ENCODE measurements at regions not wholly inside any gene's neighbourhood (a gene's known extent, or its start where the extent isn't known, plus 50 kb on each side); places are given as distances from the start of the nearest gene placed in this dataset.
A peak's percentile ranks its signal among the peaks of the same experiment; 100 is the strongest.

DNA sequence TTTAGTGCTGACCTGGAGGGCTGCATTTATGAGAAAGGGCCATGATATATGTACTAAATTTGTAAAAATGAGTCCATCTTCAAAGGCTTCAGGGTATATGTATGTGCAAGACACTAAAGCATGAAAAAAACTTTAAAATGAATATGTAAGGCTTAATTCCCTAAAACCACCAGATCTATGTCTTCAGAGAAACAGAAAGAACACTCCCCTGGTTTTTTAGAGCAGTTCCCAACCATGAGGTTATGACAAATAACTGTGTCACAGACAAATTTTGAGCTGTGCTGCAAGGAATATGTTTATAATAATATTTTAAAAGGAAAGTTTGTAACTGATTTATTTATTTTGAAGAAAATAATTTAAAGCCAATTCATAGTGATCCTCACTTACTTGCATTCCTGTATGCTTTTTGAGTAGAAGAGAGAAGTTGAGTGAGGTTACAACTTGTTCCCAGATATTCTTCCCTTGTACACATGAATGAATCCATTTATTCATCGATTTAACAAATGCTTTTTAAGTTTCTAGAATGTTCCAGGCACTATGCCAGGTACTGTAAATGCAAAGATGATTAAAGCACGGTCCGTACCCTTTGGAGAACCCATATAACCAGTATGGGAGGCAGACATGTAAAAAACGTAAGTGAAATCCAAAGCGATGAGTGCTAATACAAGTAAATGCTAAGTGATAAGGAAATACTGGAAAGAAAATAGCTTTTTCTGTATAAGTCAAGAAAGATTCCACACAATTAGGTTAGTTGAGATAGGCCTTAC lies 295.2 kb upstream of the DIAPH2 start:
- H3K9me3 ChIP-seq (ENCODE audit: insufficient read depth, low read depth, low read length) = no peaks in the 10 kb centered on the region
- no peak overlapping the region for H3K27ac ChIP-seq (ENCODE audit: low read depth, low read length)
- WGBS = 77% methylated on average over 5 of the region's 5 CpGs
- H3K4me1 ChIP-seq (ENCODE audit: insufficient read depth, low read length) = no peaks in the 10 kb centered on the region
- H3K4me3 ChIP-seq (ENCODE audit: low read length) = no peak overlapping the region
- H3K27me3 ChIP-seq (ENCODE audit: insufficient read depth, low read length) = no peaks in the 10 kb centered on the region
- H3K9ac ChIP-seq (ENCODE audit: low read depth, low read length) = no peak overlapping the region
- H3K36me3 ChIP-seq (ENCODE audit: insufficient read depth, low read length) = no peaks in the 10 kb centered on the region

DNA sequence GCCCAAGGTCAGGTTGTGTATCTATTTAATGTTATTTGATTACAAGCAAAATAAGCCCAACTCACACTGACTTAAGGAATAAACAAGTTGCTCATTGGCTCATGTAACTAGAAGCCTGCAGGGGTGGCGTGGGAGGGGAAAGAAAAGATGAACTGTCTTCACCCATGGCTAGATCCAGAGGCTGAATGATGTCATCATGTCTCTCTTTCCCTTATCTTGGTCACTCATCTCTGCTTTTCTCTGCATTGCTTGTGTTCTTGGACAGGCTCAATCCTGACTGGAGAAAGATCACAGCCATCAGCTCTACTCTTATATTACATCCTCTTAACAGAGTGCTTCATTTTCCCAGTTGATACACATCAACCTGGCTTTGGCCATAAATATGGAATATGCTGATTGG lies 290.0 kb upstream of the DIAPH2 start:
- WGBS = 83% methylated on average over 1 of the region's 1 CpG
- H3K36me3 ChIP-seq (ENCODE audit: insufficient read depth, low read length) = no peaks in the 10 kb centered on the region
- no peak overlapping the region for H3K27ac ChIP-seq (ENCODE audit: low read depth, low read length)
- no peaks in the 10 kb centered on the region for H3K9me3 ChIP-seq (ENCODE audit: insufficient read depth, low read depth, low read length)
- H3K9ac ChIP-seq (ENCODE audit: low read depth, low read length) = no peak overlapping the region
- no peaks in the 10 kb centered on the region for H3K27me3 ChIP-seq (ENCODE audit: insufficient read depth, low read length)
- H3K4me3 ChIP-seq (ENCODE audit: low read length) = no peak overlapping the region
- H3K4me1 ChIP-seq (ENCODE audit: insufficient read depth, low read length) = no peaks in the 10 kb centered on the region

DNA sequence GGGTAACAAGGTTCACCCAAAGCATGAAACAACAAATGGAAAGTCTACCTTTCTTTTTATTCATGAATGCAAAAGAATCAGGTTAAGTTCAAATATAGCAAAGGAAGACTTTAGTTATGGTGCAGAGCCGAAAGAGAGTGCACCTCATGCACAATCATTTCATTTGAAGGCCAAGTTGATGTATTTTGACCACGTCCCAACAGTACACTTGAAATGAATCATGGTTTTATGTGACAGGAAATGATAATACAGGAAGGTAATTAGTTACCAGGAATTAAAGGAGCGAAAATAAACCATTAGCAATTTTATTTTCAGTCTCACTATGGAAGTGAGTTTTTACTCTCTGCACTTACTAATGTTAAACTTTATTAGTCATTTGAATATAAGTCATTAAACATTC lies 281.2 kb upstream of the DIAPH2 start:
- H3K4me3 ChIP-seq (ENCODE audit: low read length) = no peak overlapping the region
- 50% methylated on average over 2 of the region's 3 CpGs for WGBS

DNA sequence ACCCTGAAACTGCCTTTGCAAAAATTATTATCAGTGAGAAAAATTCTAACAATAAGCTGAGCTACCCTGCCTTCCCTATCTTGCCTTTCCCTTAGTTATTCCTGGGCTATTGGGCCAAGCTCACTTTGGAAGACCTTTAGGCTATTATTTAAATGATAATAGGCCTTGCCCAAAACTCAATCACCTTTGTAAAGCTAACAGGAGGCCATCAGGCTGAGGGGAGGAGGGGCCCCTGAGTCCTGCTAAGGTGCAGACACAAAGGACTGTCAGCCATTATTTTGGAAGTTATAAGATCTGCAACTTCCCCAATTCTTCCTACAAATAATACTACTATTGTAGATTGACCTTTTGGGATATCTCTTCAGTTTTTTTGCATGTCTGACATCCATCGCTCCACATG lies 278.8 kb upstream of the DIAPH2 start:
- H3K9ac ChIP-seq (ENCODE audit: low read depth, low read length) = no peak overlapping the region
- no peaks in the 10 kb centered on the region for H3K36me3 ChIP-seq (ENCODE audit: insufficient read depth, low read length)
- WGBS = 89% methylated on average over 1 of the region's 1 CpG
- no peaks in the 10 kb centered on the region for H3K9me3 ChIP-seq (ENCODE audit: insufficient read depth, low read depth, low read length)
- no peaks in the 10 kb centered on the region for H3K27me3 ChIP-seq (ENCODE audit: insufficient read depth, low read length)
- H3K4me3 ChIP-seq (ENCODE audit: low read length) = no peak overlapping the region
- peak overlapping the region; percentile 41; the same call in 1 of the 2 replicates for H3K27ac ChIP-seq (ENCODE audit: low read depth, low read length)
- H3K4me1 ChIP-seq (ENCODE audit: insufficient read depth, low read length) = peaks cover 14% of the 10 kb centered on the region; the same call in 1 of the 2 replicates

More for the DNA sequence above, 281.2 kb upstream of the DIAPH2 start:
- peaks cover 14% of the 10 kb centered on the region; the same call in 1 of the 2 replicates for H3K4me1 ChIP-seq (ENCODE audit: insufficient read depth, low read length)
- no peaks in the 10 kb centered on the region for H3K36me3 ChIP-seq (ENCODE audit: insufficient read depth, low read length)
- H3K27me3 ChIP-seq (ENCODE audit: insufficient read depth, low read length) = no peaks in the 10 kb centered on the region
- no peak overlapping the region for H3K27ac ChIP-seq (ENCODE audit: low read depth, low read length)
- H3K9ac ChIP-seq (ENCODE audit: low read depth, low read length) = no peak overlapping the region
- no peaks in the 10 kb centered on the region for H3K9me3 ChIP-seq (ENCODE audit: insufficient read depth, low read depth, low read length)

DNA sequence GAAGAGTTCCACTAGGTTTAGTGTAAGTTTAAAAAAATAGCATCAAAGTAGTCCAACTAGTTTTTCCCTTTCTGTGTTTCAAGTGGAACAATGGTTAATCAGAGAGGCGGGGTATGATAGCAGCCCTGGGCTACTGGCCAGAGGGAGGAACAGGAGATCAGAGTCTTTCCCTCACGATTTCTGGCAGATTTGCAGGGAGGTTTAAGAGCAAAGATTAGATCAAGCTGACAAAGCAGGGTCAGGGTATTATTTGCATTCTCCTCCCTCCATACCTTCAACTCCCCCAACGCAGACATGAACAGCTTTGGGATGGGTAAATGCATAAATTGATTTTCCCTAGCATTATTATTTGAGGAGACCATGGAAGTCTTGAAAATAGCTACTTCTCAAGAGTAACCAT lies 277.6 kb upstream of the DIAPH2 start:
- no peak overlapping the region for H3K27ac ChIP-seq (ENCODE audit: low read depth, low read length)

DNA sequence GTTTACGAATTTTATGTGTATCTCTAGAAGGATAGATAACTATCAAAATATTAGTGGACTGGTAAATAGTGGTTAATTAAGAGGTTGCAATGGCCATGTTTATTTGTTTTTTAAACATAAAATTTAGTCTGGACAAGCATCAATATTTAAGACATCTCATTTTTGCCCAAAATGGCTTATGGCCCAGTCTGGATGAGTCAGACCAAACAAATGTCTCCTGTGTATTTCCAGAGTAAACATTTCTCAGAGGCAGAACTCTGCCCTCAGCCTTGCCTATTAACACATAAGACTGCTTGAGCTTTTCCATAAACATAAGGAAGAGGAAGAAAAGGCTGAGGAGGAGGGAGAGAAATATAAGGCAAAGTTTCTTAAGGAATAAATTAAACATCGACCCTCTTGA lies 277.1 kb upstream of the DIAPH2 start:
- Histone ChIP-seq H3K9ac (ENCODE audit: low read depth, low read length) (no peak overlapping the region), H3K4me1 (ENCODE audit: insufficient read depth, low read length) (peaks cover 14% of the 10 kb centered on the region; the same call in 1 of the 2 replicates), H3K27me3 (ENCODE audit: insufficient read depth, low read length) (no peaks in the 10 kb centered on the region), H3K27ac (ENCODE audit: low read depth, low read length) (no peak overlapping the region), H3K4me3 (ENCODE audit: low read length) (no peak overlapping the region), H3K9me3 (ENCODE audit: insufficient read depth, low read depth, low read length) (no peaks in the 10 kb centered on the region), H3K36me3 (ENCODE audit: insufficient read depth, low read length) (no peaks in the 10 kb centered on the region)
- 100% methylated on average over 2 of the region's 2 CpGs for WGBS

More for the DNA sequence above, 277.6 kb upstream of the DIAPH2 start:
- H3K4me3 ChIP-seq (ENCODE audit: low read length) = no peak overlapping the region
- H3K4me1 ChIP-seq (ENCODE audit: insufficient read depth, low read length) = peaks cover 14% of the 10 kb centered on the region; the same call in 1 of the 2 replicates
- H3K9ac ChIP-seq (ENCODE audit: low read depth, low read length) = no peak overlapping the region
- no peaks in the 10 kb centered on the region for H3K9me3 ChIP-seq (ENCODE audit: insufficient read depth, low read depth, low read length)
- no peaks in the 10 kb centered on the region for H3K27me3 ChIP-seq (ENCODE audit: insufficient read depth, low read length)
- WGBS = 50% methylated on average over 2 of the region's 3 CpGs
- no peaks in the 10 kb centered on the region for H3K36me3 ChIP-seq (ENCODE audit: insufficient read depth, low read length)

DNA sequence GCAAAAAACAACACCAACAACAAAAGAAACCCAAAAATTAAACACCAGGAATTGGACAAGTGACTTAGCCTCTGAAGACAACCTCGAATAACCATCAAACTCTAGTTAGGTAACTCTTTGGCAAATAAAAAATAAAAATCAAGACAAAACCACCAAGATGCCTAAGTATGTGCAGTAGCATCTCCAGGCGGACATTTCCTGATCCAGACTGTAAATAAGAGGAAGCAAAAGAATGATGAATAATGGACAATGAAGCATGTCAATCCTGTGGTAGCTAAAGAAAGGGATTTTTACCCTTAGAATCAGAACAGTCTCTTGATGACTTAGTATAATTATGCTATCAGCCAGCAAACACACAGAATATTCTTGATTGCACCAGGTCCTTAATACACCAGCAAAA lies 276.7 kb upstream of the DIAPH2 start:
- Histone ChIP-seq H3K9me3 (ENCODE audit: insufficient read depth, low read depth, low read length) (no peaks in the 10 kb centered on the region), H3K4me3 (ENCODE audit: low read length) (no peak overlapping the region), H3K4me1 (ENCODE audit: insufficient read depth, low read length) (peaks cover 14% of the 10 kb centered on the region; the same call in 1 of the 2 replicates), H3K27ac (ENCODE audit: low read depth, low read length) (no peak overlapping the region), H3K9ac (ENCODE audit: low read depth, low read length) (no peak overlapping the region), H3K27me3 (ENCODE audit: insufficient read depth, low read length) (no peaks in the 10 kb centered on the region), H3K36me3 (ENCODE audit: insufficient read depth, low read length) (no peaks in the 10 kb centered on the region)
- 94% methylated on average over 2 of the region's 2 CpGs for WGBS

DNA sequence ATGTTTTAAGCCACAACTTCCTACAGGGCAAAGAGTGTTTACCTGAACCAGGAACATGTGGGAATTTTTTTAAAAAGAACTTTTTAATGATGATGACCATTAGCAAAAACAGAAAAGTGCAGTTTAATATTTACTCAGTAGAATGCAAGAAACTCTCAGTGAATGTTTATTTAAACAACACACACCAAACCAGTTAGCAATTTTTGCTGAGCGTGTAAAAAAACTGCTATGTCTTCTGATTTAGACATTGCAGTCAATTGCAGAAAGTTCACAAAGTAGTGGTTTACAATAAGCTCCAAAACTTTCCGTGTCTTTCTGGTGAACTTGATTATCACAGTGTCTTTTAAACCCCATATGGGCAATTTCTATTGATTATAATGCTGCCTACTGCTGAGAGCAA lies 273.7 kb upstream of the DIAPH2 start:
- H3K9me3 ChIP-seq (ENCODE audit: insufficient read depth, low read depth, low read length) = no peaks in the 10 kb centered on the region
- no peaks in the 10 kb centered on the region for H3K36me3 ChIP-seq (ENCODE audit: insufficient read depth, low read length)
- WGBS = 100% methylated on average over 2 of the region's 2 CpGs
- no peak overlapping the region for H3K9ac ChIP-seq (ENCODE audit: low read depth, low read length)
- no peaks in the 10 kb centered on the region for H3K27me3 ChIP-seq (ENCODE audit: insufficient read depth, low read length)
- H3K4me3 ChIP-seq (ENCODE audit: low read length) = no peak overlapping the region
- no peak overlapping the region for H3K27ac ChIP-seq (ENCODE audit: low read depth, low read length)
- H3K4me1 ChIP-seq (ENCODE audit: insufficient read depth, low read length) = peaks cover 10% of the 10 kb centered on the region; the same call in 1 of the 2 replicates

DNA sequence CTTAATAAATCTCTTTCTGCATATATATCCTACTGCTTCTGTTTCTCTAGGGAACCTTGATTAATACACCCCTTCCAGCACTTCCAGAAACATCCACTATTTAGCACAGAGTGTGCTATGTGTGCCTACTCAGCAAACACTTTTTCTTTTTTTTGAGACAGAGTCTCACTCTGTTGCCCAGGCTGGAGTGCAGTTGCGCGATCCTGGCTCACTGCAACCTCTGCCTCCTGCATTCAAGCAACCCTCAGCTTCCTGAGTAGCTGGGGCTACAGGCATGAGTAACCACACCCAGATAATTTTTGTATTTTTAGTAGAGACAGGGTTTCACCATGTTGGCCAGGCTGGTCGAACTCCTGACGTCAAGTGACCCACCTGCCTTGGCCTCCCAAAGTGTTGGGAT lies 266.9 kb upstream of the DIAPH2 start:
- Histone ChIP-seq H3K4me1 (ENCODE audit: insufficient read depth, low read length) (no peaks in the 10 kb centered on the region; the same call in 1 of the 2 replicates), H3K9me3 (ENCODE audit: insufficient read depth, low read depth, low read length) (no peaks in the 10 kb centered on the region), H3K9ac (ENCODE audit: low read depth, low read length) (no peak overlapping the region), H3K27me3 (ENCODE audit: insufficient read depth, low read length) (no peaks in the 10 kb centered on the region), H3K4me3 (ENCODE audit: low read length) (no peak overlapping the region), H3K36me3 (ENCODE audit: insufficient read depth, low read length) (no peaks in the 10 kb centered on the region), H3K27ac (ENCODE audit: low read depth, low read length) (no peak overlapping the region)
- 98% methylated on average over 4 of the region's 4 CpGs for WGBS

DNA sequence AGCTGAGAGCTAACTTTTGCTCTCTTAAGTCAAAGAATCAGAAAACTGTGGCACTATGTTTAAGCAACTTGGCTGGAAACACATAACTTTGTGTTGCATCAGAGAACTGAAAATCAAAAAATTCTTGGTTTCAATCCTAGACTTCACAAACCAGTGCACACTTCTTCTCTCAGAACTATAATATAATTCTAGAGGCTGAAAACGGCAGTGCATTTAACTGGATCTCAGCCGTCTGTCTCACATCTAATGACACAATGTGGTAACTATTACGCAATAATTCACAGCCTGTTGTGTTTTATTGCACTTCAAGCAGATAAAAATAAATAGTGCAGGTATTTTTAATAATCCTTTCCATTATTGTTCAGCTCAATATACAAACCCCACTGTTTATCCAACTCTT lies 260.6 kb upstream of the DIAPH2 start:
- H3K4me3 ChIP-seq (ENCODE audit: low read length) = no peak overlapping the region
- no peak overlapping the region for H3K27ac ChIP-seq (ENCODE audit: low read depth, low read length)
- H3K4me1 ChIP-seq (ENCODE audit: insufficient read depth, low read length) = no peaks in the 10 kb centered on the region
- H3K9ac ChIP-seq (ENCODE audit: low read depth, low read length) = no peak overlapping the region
- H3K36me3 ChIP-seq (ENCODE audit: insufficient read depth, low read length) = no peaks in the 10 kb centered on the region
- WGBS = 100% methylated on average over 3 of the region's 3 CpGs
- no peaks in the 10 kb centered on the region for H3K9me3 ChIP-seq (ENCODE audit: insufficient read depth, low read depth, low read length)
- no peaks in the 10 kb centered on the region for H3K27me3 ChIP-seq (ENCODE audit: insufficient read depth, low read length)

DNA sequence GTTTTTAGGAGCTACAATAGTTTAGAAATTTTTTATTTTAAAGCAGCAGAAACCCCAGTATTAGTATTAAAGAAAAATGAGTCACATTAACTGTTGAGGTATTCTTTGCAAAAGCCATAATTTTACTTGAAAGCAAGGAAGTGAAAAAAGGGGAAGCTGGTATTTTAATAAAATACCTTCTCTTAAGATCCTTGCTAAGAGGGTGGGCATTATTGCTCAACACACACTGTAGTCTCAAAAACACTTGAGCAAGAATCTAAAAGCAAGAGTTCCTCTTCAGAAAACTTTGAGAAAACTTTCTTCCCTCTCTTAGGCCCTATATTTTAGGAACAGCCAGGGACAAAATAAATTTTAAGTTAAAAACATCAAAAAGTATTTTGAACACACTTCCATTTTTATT lies 259.4 kb upstream of the DIAPH2 start:
- Histone ChIP-seq H3K36me3 (ENCODE audit: insufficient read depth, low read length) (no peaks in the 10 kb centered on the region), H3K9me3 (ENCODE audit: insufficient read depth, low read depth, low read length) (no peaks in the 10 kb centered on the region), H3K27ac (ENCODE audit: low read depth, low read length) (no peak overlapping the region), H3K9ac (ENCODE audit: low read depth, low read length) (no peak overlapping the region), H3K4me1 (ENCODE audit: insufficient read depth, low read length) (no peaks in the 10 kb centered on the region), H3K4me3 (ENCODE audit: low read length) (no peak overlapping the region), H3K27me3 (ENCODE audit: insufficient read depth, low read length) (no peaks in the 10 kb centered on the region)

Data from HUES64 (cell line).